NCI-H748 (cell line): ENCODE measurements at regions not wholly inside any gene's neighbourhood (a gene's known extent, or its start where the extent isn't known, plus 50 kb on each side); places are given as distances from the start of the nearest gene placed in this dataset.

Experiments
- DNase-seq: peaks from one replicate; lab custom pipeline; 2025; ENCODE audit not compliant: unreplicated experiment; lab: John Stamatoyannopoulos, UW

- DNase-seq, result no peak
Measured at GRCh38 chr10:110432814-110433565, 64.7 kb upstream of the DUSP5 start.

DNA sequence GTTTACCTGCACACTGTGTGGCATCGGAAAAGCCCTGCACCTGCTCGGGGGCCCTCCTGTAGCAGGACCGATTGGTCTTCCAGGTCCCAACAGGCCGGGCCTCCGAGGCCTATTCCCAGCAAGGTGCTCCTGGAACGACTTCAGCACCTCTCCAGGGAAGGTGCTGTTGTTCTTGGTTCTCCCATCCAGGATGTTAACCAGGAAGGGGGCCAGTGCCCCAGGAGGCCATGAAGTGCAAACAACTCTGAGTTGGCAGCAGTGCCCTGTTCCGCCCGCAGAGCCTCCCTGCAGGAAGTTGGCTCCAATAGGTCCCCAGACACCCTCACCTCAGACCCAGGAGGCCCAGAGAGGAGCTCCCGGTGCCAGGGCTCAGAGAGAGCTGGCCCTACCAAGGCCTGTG, 64.0 kb upstream of the DUSP5 start:
- no peak for DNase-seq

GRCh38 chr10:110434489-110435096, 63.1 kb upstream of the DUSP5 start:
- peak; percentile 18 for DNase-seq

DNA sequence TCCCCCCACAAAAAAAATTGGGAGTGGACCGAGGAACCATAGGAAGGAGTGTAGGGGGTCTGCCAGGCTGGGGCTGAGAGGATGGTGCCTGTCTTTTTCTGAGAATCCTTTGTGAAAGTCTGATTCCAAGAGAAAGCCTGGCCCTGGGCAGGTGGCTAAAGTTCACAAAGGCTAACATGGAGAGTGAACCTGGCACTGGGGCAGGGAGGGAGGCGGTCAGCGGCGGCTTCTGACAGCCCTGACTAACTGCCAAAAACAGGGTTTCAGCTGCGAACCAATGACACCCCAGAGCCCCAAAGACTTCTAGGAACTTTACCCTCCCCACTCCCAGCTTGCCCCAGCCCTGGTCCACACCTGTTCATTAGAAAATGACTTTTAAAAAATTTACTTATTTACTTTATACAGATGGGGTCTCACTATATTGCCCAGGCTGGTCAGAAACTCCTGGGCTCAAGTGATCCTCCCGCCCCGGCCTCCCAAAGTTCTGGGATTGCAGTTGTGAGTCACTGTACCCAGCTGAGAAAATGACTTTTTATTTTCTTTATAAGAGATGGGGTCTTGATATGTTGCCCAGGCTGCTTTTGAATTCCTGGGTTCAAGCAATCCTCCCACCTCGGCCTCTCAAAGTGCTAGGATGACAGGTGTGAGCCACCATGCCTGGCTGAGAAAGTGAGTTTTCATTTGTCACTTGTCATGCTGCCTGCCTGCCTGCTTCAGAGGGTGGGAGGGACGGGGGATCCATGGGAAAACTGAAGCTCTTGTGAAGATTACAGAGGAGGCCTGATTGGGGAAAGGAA, 61.0 kb upstream of the DUSP5 start:
- DNase-seq, result no peak

GRCh38 chr10:110437351-110437605, 60.4 kb upstream of the DUSP5 start:
- DNase-seq, result no peak

GRCh38 chr10:110437761-110438341, 59.9 kb upstream of the DUSP5 start:
- no peak for DNase-seq

DNA sequence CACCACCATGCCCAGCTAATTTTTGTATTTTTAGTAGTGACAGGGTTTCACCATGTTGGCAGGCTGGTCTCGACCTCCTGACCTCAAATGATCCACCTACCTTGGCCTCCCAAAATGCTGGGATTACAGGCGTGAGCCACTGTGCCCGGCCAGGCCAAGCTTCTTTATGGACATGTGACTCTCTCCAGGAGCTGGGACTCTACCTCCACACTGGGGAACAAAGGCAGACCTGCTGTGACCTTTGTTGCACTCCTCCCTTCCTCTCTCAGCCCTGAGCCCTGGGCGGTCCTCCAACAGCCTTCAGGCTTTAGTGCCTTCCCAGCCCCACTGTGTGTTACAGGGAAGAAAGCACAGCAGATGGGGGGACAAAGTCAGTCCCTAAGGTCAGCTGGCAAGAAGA, 55.0 kb upstream of the DUSP5 start:
- DNase-seq, result no peak

- no peak for DNase-seq
Measured at GRCh38 chr10:110443239-110444003, 54.3 kb upstream of the DUSP5 start.

DNA sequence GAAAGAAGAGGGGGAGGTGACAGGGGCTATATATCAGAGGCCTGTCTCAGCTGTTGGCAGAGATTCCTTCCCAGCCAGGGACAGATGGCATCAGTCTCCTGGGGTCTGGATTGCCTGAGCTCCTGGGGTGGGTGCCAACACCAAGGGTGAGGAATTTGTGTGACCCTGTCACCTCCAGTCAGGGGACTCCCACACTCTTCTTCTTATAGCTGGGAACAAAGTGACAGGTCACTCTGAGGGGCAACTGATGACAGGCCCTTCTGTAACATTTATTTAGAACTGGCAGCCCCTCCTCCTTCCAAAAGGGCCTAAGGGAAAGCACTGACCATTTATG, 53.7 kb upstream of the DUSP5 start:
- DNase-seq, result no peak

- no peak for DNase-seq
Measured at GRCh38 chr10:110445871-110446270, 51.8 kb upstream of the DUSP5 start.

- DNase-seq, result no peak
Measured at GRCh38 chr10:110446277-110446676, 51.4 kb upstream of the DUSP5 start.

DNA sequence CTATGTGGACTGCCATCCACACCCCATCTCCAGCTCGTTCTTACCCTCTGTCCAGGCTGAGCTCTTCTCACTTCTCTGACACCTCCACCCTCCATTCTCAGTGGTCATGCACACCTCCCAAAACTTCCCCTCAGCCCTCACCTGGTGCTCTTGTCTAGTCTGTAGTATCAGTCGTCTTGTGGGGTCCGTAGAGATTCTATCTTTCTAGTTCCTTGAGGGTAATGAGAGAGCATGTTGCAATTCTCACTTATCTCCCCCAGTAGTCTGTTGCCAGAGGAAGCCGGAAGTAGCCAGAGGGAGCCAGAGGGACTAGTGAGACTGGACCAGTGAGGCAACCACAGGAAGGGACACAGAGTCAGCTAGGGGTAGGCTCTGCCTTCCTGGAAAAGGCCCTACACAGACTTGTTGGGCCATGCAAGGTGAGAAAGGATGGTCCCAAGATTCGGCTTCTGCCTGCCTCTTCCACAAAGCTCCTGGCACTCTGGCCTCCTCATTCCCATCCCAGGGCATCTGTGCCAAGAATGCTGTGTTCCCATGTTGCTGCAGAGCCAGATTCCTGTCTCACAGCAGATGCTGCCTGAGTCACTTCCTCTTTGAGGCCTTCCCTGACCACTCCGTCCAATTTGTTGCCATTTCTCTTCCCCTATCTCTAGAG, 50.6 kb upstream of the DUSP5 start:
- DNase-seq, result no peak

- DNase-seq, result no peak
Measured at GRCh38 chr10:110447886-110448285, 49.8 kb upstream of the DUSP5 start.
